Central memory CD8-positive, alpha-beta T cell (primary cell): ENCODE measurements at regions not wholly inside any gene's neighbourhood (a gene's known extent, or its start where the extent isn't known, plus 50 kb on each side); places are given as distances from the start of the nearest gene placed in this dataset.

Source experiments
- ATAC-seq: fragments of 150-1000 bp; cut with Tn5 transposase; replicated peaks from 2 replicates; pipeline ENCODE4 v1.10.0; 2022; ENCODE audit warnings: mild to moderate bottlenecking, moderate FRiP score, moderate number of reproducible peaks; ENCODE audit not compliant: poor library complexity, severe bottlenecking; ENCODE audit errors: extremely low read depth
- DNase-seq, 2 donors: peaks; one replicate each; pipeline ENCODE4 v3.0.0; 2021; ENCODE audit warnings: low spot score in 2 of 2
- H3K27ac Mint-ChIP-seq: one replicate; pipeline ENCODE4 v1.8.0; 2022; ENCODE audit warnings: low read depth, mild to moderate bottlenecking, moderate library complexity, mixed read lengths
- H3K27me3 Mint-ChIP-seq: one replicate; pipeline ENCODE4 v1.8.0; 2022; ENCODE audit warnings: mixed read lengths
- H3K36me3 Mint-ChIP-seq: one replicate; pipeline ENCODE4 v1.8.0; 2022; ENCODE audit warnings: mild to moderate bottlenecking, moderate library complexity, mixed read lengths; ENCODE audit not compliant: insufficient read depth
- H3K4me1 Mint-ChIP-seq: one replicate; pipeline ENCODE4 v1.8.0; 2022; ENCODE audit warnings: mixed read lengths
- H3K4me3 Mint-ChIP-seq: one replicate; pipeline ENCODE4 v1.8.0; 2022; ENCODE audit warnings: mild to moderate bottlenecking, moderate library complexity, mixed read lengths
- H3K9me3 Mint-ChIP-seq: one replicate; pipeline ENCODE4 v1.8.0; 2022; ENCODE audit warnings: mixed read lengths

GRCh38 chr6:144607998-144608735 is 323.0 kb downstream of the UTRN start:
- Mint-ChIP-seq H3K4me1 (peaks cover 52% of the 10 kb centered on the region), H3K36me3 (peaks cover 10% of the 10 kb centered on the region), H3K4me3 (no peak overlapping the region), H3K27me3 (no peaks in the 10 kb centered on the region), H3K9me3 (no peaks in the 10 kb centered on the region), H3K27ac (no peak overlapping the region)
- DNase-seq, result no peak
- ATAC-seq, result no peak

DNA sequence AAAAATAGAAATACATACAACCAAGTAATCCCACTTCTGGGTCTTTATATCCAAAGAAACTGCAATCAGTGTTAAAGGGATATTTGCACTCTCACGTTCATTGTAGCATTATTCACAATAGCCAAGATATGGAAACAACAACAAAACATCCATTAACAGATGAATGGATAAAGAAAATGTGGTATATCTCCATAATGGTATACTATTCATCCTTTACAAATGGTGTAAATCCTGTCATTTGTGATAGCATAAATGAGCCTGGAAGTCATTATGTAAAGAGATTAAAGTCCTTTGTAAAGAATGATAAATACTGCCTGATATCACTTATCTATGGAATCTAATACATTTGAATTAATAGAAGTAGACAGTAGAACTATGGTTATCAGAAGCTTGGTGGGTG is 327.7 kb downstream of the UTRN start:
- Mint-ChIP-seq H3K27me3 (no peaks in the 10 kb centered on the region), H3K4me3 (no peak overlapping the region), H3K27ac (no peak overlapping the region), H3K4me1 (peaks cover 72% of the 10 kb centered on the region), H3K9me3 (no peaks in the 10 kb centered on the region), H3K36me3 (peaks cover 5% of the 10 kb centered on the region)
- DNase-seq (no peak), ATAC-seq (no peak)

- H3K27ac Mint-ChIP-seq, result peak overlapping the region; percentile 36
- no peak overlapping the region for H3K4me3 Mint-ChIP-seq
- ATAC-seq (no peak), DNase-seq (no peak)
- no peaks in the 10 kb centered on the region for H3K9me3 Mint-ChIP-seq
- H3K4me1 Mint-ChIP-seq, result peaks cover 62% of the 10 kb centered on the region
- no peaks in the 10 kb centered on the region for H3K27me3 Mint-ChIP-seq
- H3K36me3 Mint-ChIP-seq, result peaks cover 5% of the 10 kb centered on the region
Measured at GRCh38 chr6:144613859-144614258, 328.7 kb downstream of the UTRN start.

DNA sequence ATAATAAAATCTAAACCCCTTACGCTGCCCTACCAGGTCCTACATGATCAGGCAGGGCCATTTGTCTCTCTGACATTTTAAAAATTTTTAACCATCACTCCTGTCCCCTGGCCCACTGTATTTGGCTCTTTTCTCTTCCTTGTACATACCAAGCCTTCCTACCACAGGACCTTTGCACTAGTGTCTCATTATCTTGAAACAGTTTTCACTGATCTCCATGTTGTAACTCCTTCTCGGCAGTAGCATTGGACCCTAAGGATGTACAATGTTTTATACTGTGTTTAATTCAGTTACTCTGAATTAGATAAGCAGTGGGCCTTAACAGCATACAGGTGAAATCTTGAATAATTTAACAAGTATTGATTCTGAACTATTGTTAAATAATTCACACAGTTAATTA is 330.7 kb downstream of the UTRN start:
- ATAC-seq (no peak), DNase-seq (no peak)
- no peaks in the 10 kb centered on the region for H3K9me3 Mint-ChIP-seq
- H3K36me3 Mint-ChIP-seq, result peaks cover 5% of the 10 kb centered on the region
- no peaks in the 10 kb centered on the region for H3K27me3 Mint-ChIP-seq
- H3K4me1 Mint-ChIP-seq, result peaks cover 53% of the 10 kb centered on the region
- no peak overlapping the region for H3K4me3 Mint-ChIP-seq
- H3K27ac Mint-ChIP-seq, result no peak overlapping the region

DNA sequence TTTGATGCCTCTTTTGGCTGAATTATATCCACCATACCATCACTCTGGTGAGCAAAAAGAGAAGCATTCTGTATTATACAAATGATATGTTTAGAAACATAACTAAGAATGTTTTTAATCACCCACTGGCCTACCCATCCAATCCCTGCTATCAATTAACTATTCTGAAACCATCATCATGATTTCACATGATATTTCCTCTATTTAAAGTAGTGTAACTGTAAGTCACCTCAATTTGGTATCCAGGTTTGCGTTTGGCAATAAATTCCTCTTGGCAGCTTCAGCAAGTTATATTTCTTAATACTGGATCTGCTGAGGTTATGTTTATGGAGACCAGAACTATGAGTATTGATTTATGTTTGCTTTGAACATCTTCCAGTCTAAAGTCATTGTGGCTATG is 332.1 kb downstream of the UTRN start:
- DNase-seq, result no peak
- ATAC-seq, result no peak
- peak overlapping the region; percentile 9 for H3K27ac Mint-ChIP-seq
- peaks cover 54% of the 10 kb centered on the region for H3K4me1 Mint-ChIP-seq
- no peaks in the 10 kb centered on the region for H3K27me3 Mint-ChIP-seq
- H3K9me3 Mint-ChIP-seq, result no peaks in the 10 kb centered on the region
- H3K4me3 Mint-ChIP-seq, result no peak overlapping the region
- H3K36me3 Mint-ChIP-seq, result peaks cover 5% of the 10 kb centered on the region

DNA sequence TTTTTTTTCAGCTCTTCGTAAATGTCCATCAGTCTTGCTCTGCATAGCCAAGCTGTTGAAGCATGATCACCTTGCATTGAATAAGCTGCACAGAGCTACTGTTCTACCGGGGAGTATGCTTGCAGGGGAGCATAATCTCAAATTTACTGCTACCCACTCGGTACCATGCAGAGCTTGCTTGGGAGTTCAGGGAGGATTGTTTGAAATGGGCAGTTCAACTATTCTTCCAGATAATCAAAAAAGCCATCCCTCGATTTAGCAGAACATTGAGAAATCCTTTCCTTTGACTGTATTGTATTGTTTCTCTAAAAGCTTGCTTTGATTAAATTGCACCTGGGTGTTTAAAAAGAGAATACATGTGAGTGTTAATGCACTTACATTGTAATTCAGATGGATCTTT is 332.6 kb downstream of the UTRN start:
- DNase-seq, result no peak
- no peak for ATAC-seq
- Mint-ChIP-seq H3K4me1 (peaks cover 49% of the 10 kb centered on the region), H3K36me3 (peaks cover 5% of the 10 kb centered on the region), H3K4me3 (no peak overlapping the region), H3K27me3 (no peaks in the 10 kb centered on the region), H3K9me3 (no peaks in the 10 kb centered on the region), H3K27ac (no peak overlapping the region)

DNA sequence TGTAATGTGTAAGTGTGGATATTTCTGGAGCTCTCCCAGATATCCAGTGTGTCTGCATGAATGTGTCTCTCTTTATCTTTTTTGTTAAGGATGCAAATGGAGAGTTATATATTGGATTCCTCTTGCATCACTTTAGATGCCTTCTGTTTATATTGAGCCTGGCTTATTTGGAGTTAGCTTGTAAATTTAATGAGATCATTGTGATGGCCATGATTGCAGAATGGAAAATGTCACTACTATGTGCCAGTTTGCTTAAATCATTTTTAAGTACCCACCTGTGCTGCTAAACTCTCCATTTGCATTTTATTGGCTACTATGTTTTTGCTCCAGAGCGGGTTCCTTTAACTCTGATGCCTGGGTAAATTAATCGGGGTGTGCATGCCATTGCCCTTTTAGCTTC is 334.8 kb downstream of the UTRN start:
- Mint-ChIP-seq H3K36me3 (peaks cover 4% of the 10 kb centered on the region), H3K4me1 (peaks cover 44% of the 10 kb centered on the region), H3K27ac (no peak overlapping the region), H3K27me3 (no peaks in the 10 kb centered on the region), H3K9me3 (no peaks in the 10 kb centered on the region), H3K4me3 (no peak overlapping the region)
- ATAC-seq (no peak), DNase-seq (no peak)

GRCh38 chr6:144621332-144621731 is 336.2 kb downstream of the UTRN start:
- ATAC-seq (no peak), DNase-seq (no peak)
- H3K27ac Mint-ChIP-seq, result no peak overlapping the region
- peaks cover 39% of the 10 kb centered on the region for H3K4me1 Mint-ChIP-seq
- no peaks in the 10 kb centered on the region for H3K9me3 Mint-ChIP-seq
- peaks cover 4% of the 10 kb centered on the region for H3K36me3 Mint-ChIP-seq
- H3K27me3 Mint-ChIP-seq, result no peaks in the 10 kb centered on the region
- no peak overlapping the region for H3K4me3 Mint-ChIP-seq

- Mint-ChIP-seq H3K4me3 (no peak overlapping the region), H3K27me3 (no peaks in the 10 kb centered on the region), H3K9me3 (no peaks in the 10 kb centered on the region), H3K27ac (peak overlapping the region; percentile 55), H3K4me1 (peaks cover 45% of the 10 kb centered on the region), H3K36me3 (peaks cover 2% of the 10 kb centered on the region)
- ATAC-seq (no peak), DNase-seq (no peak)
Measured at GRCh38 chr6:144624246-144624645, 339.1 kb downstream of the UTRN start.

DNA sequence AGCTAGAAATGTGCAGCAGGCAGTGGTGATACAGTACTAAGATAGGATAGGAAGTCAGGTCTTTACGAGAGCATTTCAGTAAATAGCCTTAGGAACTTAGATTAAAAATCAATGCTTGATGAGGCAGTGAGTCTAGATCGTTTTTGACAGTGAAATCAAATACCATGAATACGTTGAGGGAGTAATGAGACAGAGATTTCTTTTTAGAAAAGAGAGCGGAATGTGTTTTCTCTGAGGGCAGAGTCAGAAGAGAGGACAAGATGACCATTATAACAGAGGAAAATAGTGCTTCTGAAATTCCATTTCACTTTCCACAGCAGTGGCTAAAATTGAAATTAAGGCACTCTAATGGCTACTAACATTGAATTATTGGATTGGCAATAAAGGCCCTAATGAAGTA is 339.6 kb downstream of the UTRN start:
- peaks cover 5% of the 10 kb centered on the region for H3K36me3 Mint-ChIP-seq
- ATAC-seq, result no peak
- H3K27me3 Mint-ChIP-seq, result no peaks in the 10 kb centered on the region
- no peak overlapping the region for H3K4me3 Mint-ChIP-seq
- H3K27ac Mint-ChIP-seq, result peak overlapping the region; percentile 55
- H3K9me3 Mint-ChIP-seq, result no peaks in the 10 kb centered on the region
- no peak for DNase-seq
- H3K4me1 Mint-ChIP-seq, result peaks cover 50% of the 10 kb centered on the region

GRCh38 chr6:144630857-144631256 is 345.7 kb downstream of the UTRN start:
- Mint-ChIP-seq H3K36me3 (peaks cover 11% of the 10 kb centered on the region), H3K27me3 (no peaks in the 10 kb centered on the region), H3K9me3 (no peaks in the 10 kb centered on the region), H3K27ac (no peak overlapping the region), H3K4me3 (no peak overlapping the region), H3K4me1 (peaks cover 46% of the 10 kb centered on the region)
- no peak for DNase-seq
- no peak for ATAC-seq

- no peak overlapping the region for H3K27ac Mint-ChIP-seq
Measured at GRCh38 chr6:144632266-144632665, 347.1 kb downstream of the UTRN start.

GRCh38 chr6:144633886-144634285 is 348.8 kb downstream of the UTRN start:
- peaks cover 26% of the 10 kb centered on the region for H3K4me1 Mint-ChIP-seq
- ATAC-seq, result no peak
- peaks cover 11% of the 10 kb centered on the region for H3K36me3 Mint-ChIP-seq
- H3K4me3 Mint-ChIP-seq, result no peak overlapping the region
- DNase-seq, result no peak
- no peak overlapping the region for H3K27ac Mint-ChIP-seq
- no peaks in the 10 kb centered on the region for H3K9me3 Mint-ChIP-seq
- no peaks in the 10 kb centered on the region for H3K27me3 Mint-ChIP-seq

More at GRCh38 chr6:144632266-144632665, 347.1 kb downstream of the UTRN start:
- H3K4me3 Mint-ChIP-seq, result no peak overlapping the region
- H3K9me3 Mint-ChIP-seq, result no peaks in the 10 kb centered on the region
- DNase-seq (no peak), ATAC-seq (no peak)
- H3K36me3 Mint-ChIP-seq, result peaks cover 11% of the 10 kb centered on the region
- peaks cover 40% of the 10 kb centered on the region for H3K4me1 Mint-ChIP-seq
- H3K27me3 Mint-ChIP-seq, result no peaks in the 10 kb centered on the region
